ENCODE measurements at regions not wholly inside any gene's neighbourhood (a gene's known extent, or its start where the extent isn't known, plus 50 kb on each side); places are given as distances from the start of the nearest gene placed in this dataset.
"Not testable (repeated sequence)": the region's sequence is repeated elsewhere in the genome, so short reads cannot be mapped to it uniquely, and the experiment has no call there.

GRCh38 chr5:166285361-166285760 lies 2006.1 kb upstream of the WWC1 start:
- no peak for DNase-seq (ENCODE audit: low read depth)

GRCh38 chr5:166286832-166287231 lies 2004.6 kb upstream of the WWC1 start:
- DNase-seq (ENCODE audit: low read depth): no peak

DNA sequence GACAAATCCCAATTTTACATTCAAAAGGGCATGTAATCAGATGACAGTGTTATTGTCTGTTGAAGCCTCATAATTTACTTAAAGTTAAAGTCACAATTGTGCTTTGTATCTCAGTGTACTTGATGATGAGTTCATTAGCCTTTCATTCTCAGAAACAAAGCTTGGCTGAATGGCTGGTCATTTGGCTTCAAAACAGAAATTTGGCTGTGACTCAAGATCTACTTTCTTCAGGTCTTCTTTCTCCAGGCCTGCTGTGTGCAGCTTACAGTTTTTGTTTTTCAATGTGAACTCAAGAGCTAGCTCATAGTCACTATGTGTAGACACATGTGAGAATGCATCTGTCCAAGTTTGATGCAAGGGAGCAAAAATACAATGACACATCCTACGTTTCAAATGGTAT lies 2003.6 kb upstream of the WWC1 start:
- DNase-seq (ENCODE audit: low read depth): no peak

- DNase-seq (ENCODE audit: low read depth): not testable (repeated sequence)
Observed at GRCh38 chr5:166291800-166292199, 1999.6 kb upstream of the WWC1 start.

GRCh38 chr5:166293892-166294291 lies 1997.6 kb upstream of the WWC1 start:
- DNase-seq (ENCODE audit: low read depth): no peak

GRCh38 chr5:166302166-166302565 lies 1989.3 kb upstream of the WWC1 start:
- DNase-seq (ENCODE audit: low read depth): no peak

DNA sequence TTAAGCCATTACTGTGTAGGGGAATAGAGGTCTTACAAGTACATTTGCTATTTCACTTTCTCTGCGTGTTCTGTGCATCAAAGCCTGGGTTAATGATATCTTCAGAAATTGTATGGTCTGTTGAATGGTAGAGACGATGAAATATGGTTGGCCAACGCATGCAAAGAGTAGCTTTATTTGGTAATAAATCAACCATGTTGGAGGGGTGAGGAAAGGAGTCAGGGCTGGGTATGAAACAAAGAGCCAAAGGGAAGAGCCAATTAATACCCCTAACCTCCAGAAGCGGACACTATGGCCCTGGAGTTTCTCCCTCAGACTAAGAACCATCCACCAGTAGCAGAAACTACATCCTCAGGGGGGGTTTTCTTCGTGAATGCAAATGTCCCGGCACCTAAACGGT lies 1974.0 kb upstream of the WWC1 start:
- no peak for DNase-seq (ENCODE audit: low read depth)

DNA sequence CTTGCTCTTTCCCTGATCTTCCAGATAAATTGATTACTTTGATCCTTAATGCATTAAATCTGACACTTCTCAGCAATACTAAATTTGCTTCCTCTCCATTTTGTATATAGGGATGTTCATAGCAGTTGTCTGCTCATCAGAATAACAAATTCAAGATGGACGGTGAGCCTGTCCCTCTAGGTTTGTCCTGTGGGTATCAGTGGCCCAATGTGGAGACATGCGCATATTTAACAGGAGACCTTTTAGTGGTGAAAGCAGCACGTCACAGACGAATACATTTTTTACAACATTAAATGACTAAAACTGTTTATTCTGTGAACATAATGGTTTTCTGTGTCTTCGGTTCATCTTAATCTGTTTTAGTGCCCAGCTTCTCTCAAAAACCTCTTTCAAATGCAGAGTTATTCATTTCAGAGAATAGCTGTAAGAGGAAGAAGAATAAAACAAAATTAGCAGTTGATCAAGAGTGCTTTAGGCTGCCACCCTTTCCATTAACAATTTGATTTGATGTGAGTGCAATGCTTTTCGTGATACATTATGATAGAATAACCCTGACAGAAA lies 1970.4 kb upstream of the WWC1 start:
- no peak for DNase-seq (ENCODE audit: low read depth)

GRCh38 chr5:166324372-166324771 lies 1967.1 kb upstream of the WWC1 start:
- DNase-seq (ENCODE audit: low read depth): no peak

DNA sequence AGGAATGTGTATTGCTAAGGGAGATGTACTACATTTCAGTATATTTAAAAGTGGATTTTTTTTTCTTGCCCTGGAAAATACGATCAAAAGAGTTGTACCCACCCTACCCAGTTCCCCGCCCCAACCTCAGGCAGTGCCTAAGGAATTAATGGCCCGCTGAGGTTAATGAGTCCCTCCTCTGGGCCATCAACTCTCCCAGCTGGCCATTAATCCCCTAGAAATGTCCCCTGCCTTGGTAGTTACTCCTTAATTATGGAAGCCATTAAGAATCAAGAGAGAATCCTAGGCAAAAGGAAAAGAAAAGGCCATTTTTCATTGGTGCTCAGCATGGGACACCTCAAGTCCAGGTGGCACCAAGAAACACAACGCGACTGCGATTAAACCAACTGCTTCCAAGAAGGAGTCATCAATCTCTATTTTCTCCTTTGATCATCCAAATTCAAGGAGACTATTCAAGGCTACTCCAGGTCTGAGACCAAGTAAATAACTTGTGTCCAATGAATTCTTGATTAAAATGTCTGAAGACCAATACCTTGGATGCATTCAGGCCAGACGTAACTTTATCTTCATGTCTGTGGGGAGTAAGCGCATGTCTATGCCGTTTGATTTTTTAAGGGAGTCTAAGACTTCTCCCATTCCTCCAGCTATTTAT lies 1962.2 kb upstream of the WWC1 start:
- DNase-seq (ENCODE audit: low read depth): no peak

DNA sequence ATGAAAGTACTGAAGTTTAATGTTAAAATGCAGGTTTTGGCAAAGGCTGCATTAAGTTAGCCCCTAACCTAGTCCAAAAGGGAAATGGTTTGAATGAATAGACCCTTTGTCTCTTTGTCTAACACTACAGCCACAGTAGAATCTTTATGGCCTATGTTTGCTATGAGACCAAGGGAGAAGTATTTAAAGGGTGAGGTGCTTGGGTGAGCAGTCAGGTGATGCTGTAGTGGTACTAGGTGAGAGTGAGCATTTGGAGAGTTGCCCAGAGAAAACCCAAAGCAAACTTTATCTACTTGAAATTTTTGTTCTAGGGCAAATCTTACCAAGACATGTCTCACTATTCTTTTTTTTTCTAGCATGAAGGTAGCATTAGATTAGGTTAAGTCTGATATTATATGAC lies 1961.4 kb upstream of the WWC1 start:
- no peak for DNase-seq (ENCODE audit: low read depth)

GRCh38 chr5:166331521-166331920 lies 1959.9 kb upstream of the WWC1 start:
- no peak for DNase-seq (ENCODE audit: low read depth)

DNA sequence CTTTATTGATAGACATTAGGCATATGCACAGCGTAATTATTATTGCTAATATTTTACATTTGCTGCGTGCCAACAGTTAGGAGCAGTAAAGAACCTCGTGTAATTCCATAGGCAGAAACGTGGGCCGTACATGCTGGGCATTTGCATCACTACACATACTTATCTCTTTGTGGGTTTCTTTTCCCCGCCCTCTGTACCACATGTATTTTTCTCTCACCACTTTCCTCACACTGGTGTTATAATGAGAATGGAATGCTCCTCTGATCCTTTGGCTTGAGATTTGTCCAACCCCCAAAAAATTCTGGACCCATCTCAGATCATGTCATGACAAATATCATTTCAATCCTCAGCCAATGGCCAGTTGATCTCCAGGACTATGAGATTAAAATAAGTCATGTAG lies 1952.6 kb upstream of the WWC1 start:
- no peak for DNase-seq (ENCODE audit: low read depth)

- no peak for DNase-seq (ENCODE audit: low read depth)
Observed at GRCh38 chr5:166340039-166340438, 1951.4 kb upstream of the WWC1 start.

GRCh38 chr5:166341740-166342337 lies 1949.6 kb upstream of the WWC1 start:
- DNase-seq (ENCODE audit: low read depth): no peak

GRCh38 chr5:166342402-166342801 lies 1949.0 kb upstream of the WWC1 start:
- no peak for DNase-seq (ENCODE audit: low read depth)

DNA sequence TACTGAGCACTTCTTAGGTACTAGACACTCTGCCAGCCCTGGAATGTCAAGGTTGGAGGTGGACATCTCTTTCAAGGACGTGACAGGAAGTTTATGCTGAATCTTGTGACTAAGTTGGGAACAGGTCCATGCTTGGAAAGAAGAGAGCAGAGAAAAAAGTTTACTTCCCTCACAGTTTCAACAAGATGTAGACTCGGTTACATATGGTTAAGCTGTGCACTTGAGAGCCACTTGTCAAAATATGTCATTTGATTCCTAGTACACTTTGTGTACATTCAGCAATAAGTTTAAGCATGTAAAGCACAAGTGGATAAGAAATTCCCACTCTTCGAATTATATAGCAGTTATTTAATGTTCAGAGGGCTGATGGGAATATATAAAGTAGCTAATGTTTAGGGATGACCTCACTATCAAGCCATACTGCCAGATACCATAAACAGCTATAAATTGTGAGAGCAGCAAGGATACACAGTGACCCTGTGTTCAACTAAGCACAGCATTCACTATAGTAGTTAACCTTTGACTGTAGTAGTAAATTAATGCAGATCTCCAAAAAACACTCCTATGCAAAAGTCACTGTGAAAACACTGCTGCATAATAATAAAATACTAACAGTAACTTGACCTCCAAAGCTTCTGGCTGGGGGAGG lies 1944.6 kb upstream of the WWC1 start:
- no peak for DNase-seq (ENCODE audit: low read depth)

- DNase-seq (ENCODE audit: low read depth): no peak
Observed at GRCh38 chr5:166349046-166349445, 1942.4 kb upstream of the WWC1 start.

DNA sequence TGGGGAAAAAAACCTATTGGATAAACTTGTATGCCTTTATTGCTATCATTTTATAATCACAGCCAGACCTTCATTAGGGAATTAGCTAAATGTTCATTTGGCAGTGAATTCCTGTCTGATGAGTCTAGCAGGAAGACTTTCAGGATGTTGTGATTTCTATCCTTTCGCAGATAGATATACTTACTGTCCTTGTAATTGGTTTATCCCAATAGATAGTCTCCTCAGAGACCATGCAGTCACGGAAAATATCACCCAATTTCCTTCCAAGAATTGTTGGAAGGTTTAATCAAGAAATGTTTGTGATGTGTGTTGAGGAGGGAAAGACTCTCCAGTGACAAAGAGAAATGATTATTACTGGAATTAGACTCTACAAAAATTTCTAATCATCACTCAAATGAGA lies 1937.9 kb upstream of the WWC1 start:
- no peak for DNase-seq (ENCODE audit: low read depth)

DNA sequence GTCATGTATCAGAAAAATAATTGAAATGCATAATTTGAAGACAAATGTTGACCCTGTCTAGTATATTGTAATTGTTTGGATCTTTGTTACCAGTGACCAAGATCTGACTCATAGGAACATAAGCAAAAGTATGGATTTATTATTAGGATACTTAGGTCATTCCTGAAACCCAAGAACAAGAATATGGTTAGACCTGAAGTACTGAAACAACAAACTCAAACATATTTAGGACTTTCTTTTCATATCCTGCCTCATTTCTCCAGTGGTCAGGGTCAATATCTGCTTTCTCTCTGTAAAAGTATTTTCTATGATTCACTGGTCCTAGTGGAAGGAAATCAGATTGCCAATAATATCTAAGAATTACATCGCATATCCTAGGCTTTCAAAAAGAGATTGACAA lies 1937.1 kb upstream of the WWC1 start:
- no peak for DNase-seq (ENCODE audit: low read depth)

DNA sequence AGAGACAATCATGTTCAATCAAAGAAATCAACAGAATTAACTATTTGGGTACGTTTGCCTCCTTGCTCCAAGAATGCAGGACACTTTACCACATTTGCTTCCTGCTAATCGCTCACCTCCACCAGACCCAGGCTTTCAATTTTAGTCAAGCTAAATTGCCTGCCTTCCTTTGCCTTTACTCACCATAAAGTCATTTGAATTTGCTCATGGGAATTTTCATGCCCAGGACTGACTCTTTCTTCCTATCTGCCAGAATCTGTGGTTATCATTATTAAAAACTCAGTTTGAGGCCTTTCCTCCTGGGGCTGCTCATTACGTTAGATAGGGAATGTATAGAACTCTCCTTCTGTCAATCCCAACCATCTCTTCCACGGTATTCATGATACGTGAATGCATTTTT lies 1935.3 kb upstream of the WWC1 start:
- no peak for DNase-seq (ENCODE audit: low read depth)

DNA sequence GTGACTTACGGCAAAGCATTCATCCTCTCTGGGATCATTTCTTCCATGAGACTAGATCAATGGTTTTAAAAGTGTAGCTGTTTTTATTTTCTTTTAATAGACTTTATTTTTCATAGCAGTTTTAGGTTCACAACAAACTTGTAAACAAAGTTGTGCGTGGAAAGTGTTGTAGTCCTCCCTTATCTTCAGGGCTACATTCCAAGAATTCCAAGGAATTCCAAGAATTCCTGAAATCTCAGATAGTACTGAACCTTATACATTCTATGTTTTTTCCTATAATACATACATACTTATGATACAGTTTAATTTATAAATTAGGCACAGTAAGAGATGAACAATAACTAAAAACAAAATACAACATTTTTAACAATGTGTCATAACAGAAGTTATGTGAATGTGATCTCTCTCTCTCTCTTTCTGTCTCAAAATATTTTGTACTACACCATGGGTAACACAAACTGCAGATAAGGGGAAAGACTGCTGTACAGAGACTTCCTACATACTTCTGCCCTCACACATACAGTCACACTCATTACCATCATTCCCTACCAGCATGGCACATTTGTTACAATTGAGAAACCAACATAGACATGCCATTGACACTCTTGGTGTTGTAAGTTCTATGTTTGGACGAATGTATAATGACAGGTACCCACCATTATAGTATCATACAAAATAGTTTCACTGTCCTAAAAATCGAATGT lies 1933.2 kb upstream of the WWC1 start:
- no peak for DNase-seq (ENCODE audit: low read depth)

Data from RPMI7951 (cell line).